ENCODE measurements at regions not wholly inside any gene's neighbourhood (a gene's known extent, or its start where the extent isn't known, plus 50 kb on each side); places are given as distances from the start of the nearest gene placed in this dataset.

GRCh38 chr5:8714198-8714597 lies 831.7 kb downstream of the SEMA5A start:
- no peak for DNase-seq (ENCODE audit: low spot score in 2 of 2)
- intact Hi-C loops (cut with DNase I; ENCODE audit: low total_unique reads), result no loop called here
- no peak overlapping the region for H3K4me3 ChIP-seq (ENCODE audit: low read depth, poor library complexity, severe bottlenecking)
- 31 to 61% methylated on average over 1 of the region's 1 CpG for WGBS, 2 donors
- TF ChIP-seq CTCF (IDR thresholded peaks at IDR 0.05) (no peak), POLR2A (IDR thresholded peaks at IDR 0.05) (no peak)

GRCh38 chr5:8714861-8715260 lies 831.0 kb downstream of the SEMA5A start:
- TF ChIP-seq CTCF (IDR thresholded peaks at IDR 0.05), result no peak
- no peak for TF ChIP-seq POLR2A (IDR thresholded peaks at IDR 0.05)
- no peak overlapping the region for H3K4me3 ChIP-seq (ENCODE audit: low read depth, poor library complexity, severe bottlenecking)
- no peak for DNase-seq (ENCODE audit: low spot score in 2 of 2)
- intact Hi-C loops (cut with DNase I; ENCODE audit: low total_unique reads), result no loop called here
- WGBS, 2 donors, result 36 to 40% methylated on average over 1 of the region's 1 CpG

- TF ChIP-seq CTCF (IDR thresholded peaks at IDR 0.05) (no peak), POLR2A (IDR thresholded peaks at IDR 0.05) (no peak)
- no peak for DNase-seq (ENCODE audit: low spot score in 2 of 2)
- intact Hi-C loops (cut with DNase I; ENCODE audit: low total_unique reads), result no loop called here
- WGBS, 2 donors, result 87% methylated on average over 7 of the region's 7 CpGs
- H3K4me3 ChIP-seq (ENCODE audit: low read depth, poor library complexity, severe bottlenecking), result no peak overlapping the region
Observed at GRCh38 chr5:8719796-8720195, 826.1 kb downstream of the SEMA5A start.

- no peak for DNase-seq (ENCODE audit: low spot score in 2 of 2)
- intact Hi-C loops (cut with DNase I; ENCODE audit: low total_unique reads), result no loop called here
- no peak overlapping the region for H3K4me3 ChIP-seq (ENCODE audit: low read depth, poor library complexity, severe bottlenecking)
- 35 to 40% methylated on average over 5 of the region's 5 CpGs for WGBS, 2 donors
- TF ChIP-seq POLR2A (IDR thresholded peaks at IDR 0.05) (no peak), CTCF (IDR thresholded peaks at IDR 0.05) (no peak)
Observed at GRCh38 chr5:8720506-8720905, 825.4 kb downstream of the SEMA5A start.

- DNase-seq (ENCODE audit: low spot score in 2 of 2), result no peak
- TF ChIP-seq POLR2A (IDR thresholded peaks at IDR 0.05) (no peak), CTCF (IDR thresholded peaks at IDR 0.05) (no peak)
- 71 to 80% methylated on average over 1 of the region's 1 CpG for WGBS, 2 donors
- no peak overlapping the region for H3K4me3 ChIP-seq (ENCODE audit: low read depth, poor library complexity, severe bottlenecking)
- intact Hi-C loops (cut with DNase I; ENCODE audit: low total_unique reads), result no loop called here
Observed at GRCh38 chr5:8721536-8721935, 824.3 kb downstream of the SEMA5A start.

GRCh38 chr5:8726383-8727036 lies 819.4 kb downstream of the SEMA5A start:
- WGBS, 2 donors, result 83 to 85% methylated on average over 11 of the region's 11 CpGs
- TF ChIP-seq CTCF (IDR thresholded peaks at IDR 0.05) (no peak), POLR2A (IDR thresholded peaks at IDR 0.05) (no peak)
- H3K4me3 ChIP-seq (ENCODE audit: low read depth, poor library complexity, severe bottlenecking), result no peak overlapping the region
- DNase-seq (ENCODE audit: low spot score in 2 of 2), result no peak
- intact Hi-C loops (cut with DNase I; ENCODE audit: low total_unique reads), result no loop called here

Measured in lower leg skin (tissue), 4 donors.